Hepatocyte (in vitro differentiated cells): ENCODE measurements at regions not wholly inside any gene's neighbourhood (a gene's known extent, or its start where the extent isn't known, plus 50 kb on each side); places are given as distances from the start of the nearest gene placed in this dataset.
"Not testable (repeated sequence)": the region's sequence is repeated elsewhere in the genome, so short reads cannot be mapped to it uniquely, and the experiment has no call there.

Source experiments
- CTCF ChIP-seq: fragments of 200-600 bp; sonication (generic); IDR thresholded peaks from 2 replicates; pipeline ENCODE4 v1.5.1; 2016; ENCODE audit warnings: antibody characterized with exemption, mild to moderate bottlenecking; ENCODE audit not compliant: poor library complexity
- EZH2 ChIP-seq: fragments of 200-600 bp; sonication (generic); IDR thresholded peaks from 2 replicates; pipeline ENCODE4 v1.6.1; 2016; ENCODE audit warnings: antibody characterized with exemption, mild to moderate bottlenecking, borderline replicate concordance

- not testable (repeated sequence) for TF ChIP-seq CTCF, EZH2
Measured at GRCh38 chr15:59760256-59760655, 71.1 kb upstream of the BNIP2 start.
